ENCODE measurements at regions not wholly inside any gene's neighbourhood (a gene's known extent, or its start where the extent isn't known, plus 50 kb on each side); places are given as distances from the start of the nearest gene placed in this dataset.
"Not testable (repeated sequence)": the region's sequence is repeated elsewhere in the genome, so short reads cannot be mapped to it uniquely, and the experiment has no call there.

- H3K36me3 ChIP-seq (ENCODE audit: low read depth, low read length): no peaks in the 10 kb centered on the region
- POLR2A ChIA-PET (ENCODE audit: unreplicated experiment): no interaction called here
- BruUV-seq (replicated peaks): no TSS peak
- H3K79me2 ChIP-seq (ENCODE audit: low read length): no peaks in the 10 kb centered on the region
- CTCF ChIA-PET: no interaction called here
- no peaks in the 10 kb centered on the region for H3K9me2 ChIP-seq (replicated peaks; ENCODE audit: low read length)
- no peaks in the 10 kb centered on the region for H3F3A ChIP-seq (ENCODE audit: low read length, unreplicated experiment)
- intact Hi-C loops (cut with micrococcal nuclease): loop anchor here (10.0 kb wide), 1 partner anchor 551 kb away; the partner anchor contains the start of gene LRRN3
- H3K27ac ChIP-seq (ENCODE audit: low read length): no peak overlapping the region
- ATAC-seq (no peak), DNase-seq (no peak)
- H4K20me1 ChIP-seq (ENCODE audit: low read length): no peaks in the 10 kb centered on the region
- no peak overlapping the region for H3K4me2 ChIP-seq (ENCODE audit: low read length)
- no peak overlapping the region for H3K9ac ChIP-seq (ENCODE audit: low read length)
- no peak overlapping the region for H2AFZ ChIP-seq (ENCODE audit: low read length)
- H3K27me3 ChIP-seq (ENCODE audit: low read length): no peaks in the 10 kb centered on the region
- no peaks in the 10 kb centered on the region for H3K9me3 ChIP-seq (ENCODE audit: low read length)
- TF ChIP-seq CTCF (conservative IDR thresholded peaks at IDR 0.05; ENCODE audit: low read depth, low read length) (no peak), EZH2 (IDR thresholded peaks at IDR 0.05; ENCODE audit: low read length, unreplicated experiment) (no peak), EZH2phosphoT487 (IDR thresholded peaks at IDR 0.05; ENCODE audit: borderline replicate concordance, low read length) (no peak)
- peaks cover 23% of the 10 kb centered on the region for H3K4me1 ChIP-seq (ENCODE audit: insufficient read depth, low read length)
- H3K4me3 ChIP-seq (ENCODE audit: low read length): no peak overlapping the region
These were observed 546.7 kb upstream of the LRRN3 start for GRCh38 chr7:110544194-110544593.

GRCh38 chr7:110548372-110548771 lies 542.6 kb upstream of the LRRN3 start:
- Histone ChIP-seq H3K27ac (ENCODE audit: low read length) (no peak overlapping the region), H3K4me2 (ENCODE audit: low read length) (no peak overlapping the region), H3F3A (ENCODE audit: low read length, unreplicated experiment) (no peaks in the 10 kb centered on the region), H4K20me1 (ENCODE audit: low read length) (no peaks in the 10 kb centered on the region), H3K9ac (ENCODE audit: low read length) (no peak overlapping the region), H3K4me3 (ENCODE audit: low read length) (no peak overlapping the region), H3K36me3 (ENCODE audit: low read depth, low read length) (no peaks in the 10 kb centered on the region), H3K9me2 (replicated peaks; ENCODE audit: low read length) (no peaks in the 10 kb centered on the region), H2AFZ (ENCODE audit: low read length) (no peak overlapping the region), H3K27me3 (ENCODE audit: low read length) (no peaks in the 10 kb centered on the region), H3K4me1 (ENCODE audit: insufficient read depth, low read length) (no peaks in the 10 kb centered on the region), H3K9me3 (ENCODE audit: low read length) (no peaks in the 10 kb centered on the region), H3K79me2 (ENCODE audit: low read length) (no peaks in the 10 kb centered on the region)
- DNase-seq (no peak), ATAC-seq (no peak)
- no TSS peak for BruUV-seq (replicated peaks)
- TF ChIP-seq EZH2 (IDR thresholded peaks at IDR 0.05; ENCODE audit: low read length, unreplicated experiment): no peak
- ChIA-PET POLR2A (ENCODE audit: unreplicated experiment) (no interaction called here), CTCF (no interaction called here)
- intact Hi-C loops (cut with micrococcal nuclease): loop anchor here (10.0 kb wide), 1 partner anchor 546 kb away; the partner anchor contains the start of gene LRRN3

- Histone ChIP-seq H3K27ac (ENCODE audit: low read length) (no peak overlapping the region), H3K4me1 (ENCODE audit: insufficient read depth, low read length) (no peaks in the 10 kb centered on the region), H3K9me2 (replicated peaks; ENCODE audit: low read length) (no peaks in the 10 kb centered on the region), H3K4me3 (ENCODE audit: low read length) (no peak overlapping the region), H3K79me2 (ENCODE audit: low read length) (no peaks in the 10 kb centered on the region), H3K27me3 (ENCODE audit: low read length) (no peaks in the 10 kb centered on the region), H2AFZ (ENCODE audit: low read length) (no peak overlapping the region), H3K9me3 (ENCODE audit: low read length) (no peaks in the 10 kb centered on the region), H4K20me1 (ENCODE audit: low read length) (no peaks in the 10 kb centered on the region), H3K36me3 (ENCODE audit: low read depth, low read length) (no peaks in the 10 kb centered on the region), H3K9ac (ENCODE audit: low read length) (no peak overlapping the region), H3F3A (ENCODE audit: low read length, unreplicated experiment) (no peaks in the 10 kb centered on the region), H3K4me2 (ENCODE audit: low read length) (no peak overlapping the region)
- BruUV-seq (replicated peaks): no TSS peak
- no peak for TF ChIP-seq EZH2 (IDR thresholded peaks at IDR 0.05; ENCODE audit: low read length, unreplicated experiment)
- no peak for TF ChIP-seq CTCF (conservative IDR thresholded peaks at IDR 0.05; ENCODE audit: low read depth, low read length)
- TF ChIP-seq EZH2phosphoT487 (IDR thresholded peaks at IDR 0.05; ENCODE audit: borderline replicate concordance, low read length): no peak
- ChIA-PET CTCF (interaction anchor here (0.6 kb wide), 1 partner anchor 1946 kb away, joined by 5 read pairs; no protein-coding TSS in a partner anchor), POLR2A (ENCODE audit: unreplicated experiment) (no interaction called here)
- no peak for DNase-seq
- intact Hi-C loops (cut with micrococcal nuclease): no loop called here
- ATAC-seq: no peak
These were observed 533.8 kb upstream of the LRRN3 start for GRCh38 chr7:110557136-110557535.

- H3K27me3 ChIP-seq (ENCODE audit: low read length); ATAC-seq; H3K27ac ChIP-seq (ENCODE audit: low read length); H3K4me2 ChIP-seq (ENCODE audit: low read length); intact Hi-C loops (cut with micrococcal nuclease); H3K9ac ChIP-seq (ENCODE audit: low read length); BruUV-seq (replicated peaks); H2AFZ ChIP-seq (ENCODE audit: low read length); H3K4me3 ChIP-seq (ENCODE audit: low read length); H4K20me1 ChIP-seq (ENCODE audit: low read length); H3K36me3 ChIP-seq (ENCODE audit: low read depth, low read length); POLR2A ChIA-PET (ENCODE audit: unreplicated experiment); H3F3A ChIP-seq (ENCODE audit: low read length, unreplicated experiment); H3K79me2 ChIP-seq (ENCODE audit: low read length); H3K9me3 ChIP-seq (ENCODE audit: low read length); CTCF ChIA-PET; H3K4me1 ChIP-seq (ENCODE audit: insufficient read depth, low read length); DNase-seq; H3K9me2 ChIP-seq (replicated peaks; ENCODE audit: low read length): not testable (repeated sequence)
These were observed 527.6 kb upstream of the LRRN3 start for GRCh38 chr7:110563286-110563685.

Measured in PC-3 (cell line).